Lung (tissue), 11 donors: ENCODE measurements at regions not wholly inside any gene's neighbourhood (a gene's known extent, or its start where the extent isn't known, plus 50 kb on each side); places are given as distances from the start of the nearest gene placed in this dataset.

Experiments
- ATAC-seq: fragments of 200-7000 bp; cut with Tn5 transposase; one replicate; pipeline ENCODE4 v1.9.1; 2020; ENCODE audit warnings: moderate number of reproducible peaks; ENCODE audit not compliant: insufficient read depth, low FRiP score
- DNase-seq, 3 donors: peaks; one replicate each; pipeline ENCODE4 v3.0.0-alpha.2; 2013 to 2017
- H3K27ac ChIP-seq, 2 donors: one replicate each; pipeline ENCODE4 v1.5.1; 2013; ENCODE audit warnings: mild to moderate bottlenecking in 2 of 2, moderate library complexity in 2 of 2, control low read depth in 1 of 2, inconsistent platforms in 1 of 2, low read depth in 1 of 2, low read length in 1 of 2
- H3K27me3 ChIP-seq, 3 donors: one replicate each; pipeline ENCODE4 v1.5.1; 2013; ENCODE audit warnings: low read length in 2 of 3; ENCODE audit not compliant: control insufficient read depth in 3 of 3, insufficient read depth in 3 of 3
- H3K36me3 ChIP-seq, 4 donors: one replicate each; pipeline ENCODE4 v1.5.1; 2013; ENCODE audit warnings: low read length in 4 of 4, mild to moderate bottlenecking in 1 of 4, moderate library complexity in 1 of 4; ENCODE audit not compliant: control insufficient read depth in 4 of 4, insufficient read depth in 4 of 4
- H3K4me1 ChIP-seq, 5 donors: one replicate each; pipeline ENCODE4 v1.5.1; 2013; ENCODE audit warnings: low read length in 5 of 5, mild to moderate bottlenecking in 2 of 5, moderate library complexity in 1 of 5; ENCODE audit not compliant: control insufficient read depth in 5 of 5, insufficient read depth in 5 of 5
- H3K4me3 ChIP-seq: one replicate; pipeline ENCODE4 v1.5.1; 2013; ENCODE audit warnings: mild to moderate bottlenecking, control low read depth, moderate library complexity
- H3K9ac ChIP-seq, 2 donors: one replicate each; pipeline ENCODE4 v1.5.1; 2013; ENCODE audit warnings: low read length in 2 of 2, control low read depth in 1 of 2; ENCODE audit not compliant: insufficient read depth in 1 of 2
- H3K9me3 ChIP-seq, 4 donors: one replicate each; pipeline ENCODE4 v1.5.1; 2013; ENCODE audit warnings: low read length in 3 of 4, mild to moderate bottlenecking in 1 of 4, moderate library complexity in 1 of 4; ENCODE audit not compliant: control insufficient read depth in 4 of 4, insufficient read depth in 3 of 4
- CTCF ChIP-seq: IDR thresholded peaks from 2 replicates; pipeline ENCODE4 v1.5.1; 2012; ENCODE audit warnings: mild to moderate bottlenecking; ENCODE audit errors: control extremely low read depth, extremely low read depth
- WGBS, 2 donors: extraction: QIAGEN DNeasy Blood & Tissue Kit; methylation state at CpG; one replicate each; pipeline ENCODE4 v1.1.7; 2013; 5-methylcytosine and 5-hydroxymethylcytosine counted together
- donor health status: control.
- donor health status: control.
- donor health status: Bipolar disorder and iron deficiency.
- donor health status: healthy.
- donor health status: DM: yes; HTN: yes; CAD: no.

GRCh38 chr4:20086799-20087521, 164.7 kb upstream of the SLIT2 start:
- ATAC-seq (no peak), DNase-seq (no peak)
- H3K4me3 ChIP-seq = no peak overlapping the region
- peaks cover 0 to 6% (median 0%) of the 10 kb centered on the region in 5 donors for H3K4me1 ChIP-seq
- no peaks in the 10 kb centered on the region for H3K9me3 ChIP-seq
- no peaks in the 10 kb centered on the region for H3K27me3 ChIP-seq
- H3K27ac ChIP-seq = no peak overlapping the region
- 75% methylated on average over 6 of the region's 6 CpGs for WGBS, 2 donors
- no peaks in the 10 kb centered on the region for H3K36me3 ChIP-seq
- H3K9ac ChIP-seq = no peak overlapping the region
- no peak for TF ChIP-seq CTCF

DNA sequence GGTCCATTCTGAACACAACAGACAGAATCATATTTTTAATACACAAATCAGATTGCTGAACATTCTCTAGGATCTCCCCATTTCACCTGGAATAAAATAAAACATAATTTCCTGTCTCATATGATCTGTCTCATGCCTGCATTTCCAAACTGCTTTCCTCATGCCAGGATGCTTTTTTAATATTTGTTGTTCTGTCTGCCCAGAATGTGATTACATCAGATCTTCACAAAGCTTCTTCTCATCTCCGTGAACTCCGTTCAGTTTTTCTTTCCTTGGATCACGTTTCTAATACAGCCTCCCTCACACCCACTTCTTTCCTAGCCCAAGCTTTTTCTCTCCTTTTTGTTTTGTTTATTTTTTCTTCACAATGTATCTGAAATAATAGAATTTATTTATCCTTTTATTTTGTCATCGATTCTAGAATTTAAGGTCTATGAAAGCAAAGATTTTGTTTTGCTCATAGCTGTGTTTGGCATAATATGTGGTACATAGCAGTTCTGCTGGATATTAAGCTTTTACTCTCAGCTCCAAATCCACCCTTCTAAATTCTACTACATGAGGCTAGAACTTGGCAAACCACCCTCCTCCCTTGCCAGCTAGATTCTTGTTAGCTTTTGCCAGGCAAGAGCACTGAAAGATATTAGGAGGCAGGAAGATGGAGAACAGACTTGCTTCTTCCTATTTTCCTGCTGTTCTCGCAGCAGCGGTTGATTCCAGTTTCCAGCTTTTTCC, 165.5 kb upstream of the SLIT2 start:
- Histone ChIP-seq H3K36me3 (no peaks in the 10 kb centered on the region), H3K27ac (no peak overlapping the region), H3K9ac (no peak overlapping the region), H3K4me3 (no peak overlapping the region), H3K27me3 (no peaks in the 10 kb centered on the region), H3K4me1 (peaks cover 0 to 6% (median 0%) of the 10 kb centered on the region in 5 donors), H3K9me3 (no peaks in the 10 kb centered on the region)
- 77 to 80% methylated on average over 6 of the region's 6 CpGs for WGBS, 2 donors
- no peak for ATAC-seq
- DNase-seq = peak; percentile 11 to 39 (median 16)
- TF ChIP-seq CTCF = no peak

- no peaks in the 10 kb centered on the region for H3K9me3 ChIP-seq
- 80 to 96% methylated on average over 1 of the region's 1 CpG for WGBS, 2 donors
- no peak for DNase-seq
Measured at GRCh38 chr4:20085653-20086052, 166.1 kb upstream of the SLIT2 start.

More at GRCh38 chr4:20085653-20086052, 166.1 kb upstream of the SLIT2 start:
- ATAC-seq = no peak
- no peaks in the 10 kb centered on the region for H3K27me3 ChIP-seq
- peaks cover 0 to 6% (median 0%) of the 10 kb centered on the region in 5 donors for H3K4me1 ChIP-seq
- no peaks in the 10 kb centered on the region for H3K36me3 ChIP-seq
- no peak overlapping the region for H3K9ac ChIP-seq
- H3K27ac ChIP-seq = no peak overlapping the region
- TF ChIP-seq CTCF = no peak
- no peak overlapping the region for H3K4me3 ChIP-seq
